Activated T-helper 17 cell treated with anti-CD3 and anti-CD28 coated beads, Interleukin-2, amount 50 U/mL, for 72 hours (primary cell): ENCODE measurements at regions not wholly inside any gene's neighbourhood (a gene's known extent, or its start where the extent isn't known, plus 50 kb on each side); places are given as distances from the start of the nearest gene placed in this dataset.

ENCODE experiments used
- ATAC-seq: fragments of 150-1000 bp; cut with Tn5 transposase; replicated peaks from 2 replicates; pipeline ENCODE4 v1.10.0; 2021; ENCODE audit warnings: mild to moderate bottlenecking, moderate library complexity
- H3K27ac Mint-ChIP-seq: one replicate; pipeline ENCODE4 v1.8.0; 2022; ENCODE audit warnings: mixed read lengths
- H3K27me3 Mint-ChIP-seq: one replicate; pipeline ENCODE4 v1.8.0; 2022; ENCODE audit warnings: mixed read lengths
- H3K36me3 Mint-ChIP-seq: one replicate; pipeline ENCODE4 v1.8.0; 2022; ENCODE audit warnings: low read depth, mild to moderate bottlenecking, mixed read lengths
- H3K4me1 Mint-ChIP-seq: one replicate; pipeline ENCODE4 v1.8.0; 2022; ENCODE audit warnings: mixed read lengths
- H3K4me3 Mint-ChIP-seq: one replicate; pipeline ENCODE4 v1.8.0; 2022; ENCODE audit warnings: mild to moderate bottlenecking, mixed read lengths
- H3K9me3 Mint-ChIP-seq: one replicate; pipeline ENCODE4 v1.8.0; 2022; ENCODE audit warnings: mixed read lengths

DNA sequence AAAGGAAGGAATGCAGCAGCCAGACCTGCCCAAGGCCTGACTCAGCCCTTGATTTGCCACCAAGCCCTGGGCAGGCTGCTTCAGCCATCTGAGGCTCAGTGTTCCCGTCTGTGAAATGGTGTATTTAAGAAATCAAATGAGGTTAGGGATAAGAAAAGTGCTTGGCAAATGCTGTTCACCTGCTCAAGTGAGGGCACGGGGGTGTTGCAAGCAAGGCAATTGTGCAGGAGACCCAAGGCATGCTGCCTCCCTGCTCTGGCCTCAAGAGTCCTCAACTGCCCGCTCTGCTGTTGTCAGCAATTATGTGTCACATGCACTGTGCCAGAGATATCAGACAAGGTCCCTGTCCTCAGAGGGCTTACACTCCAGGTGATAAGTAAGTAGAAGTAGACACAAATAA is 101.8 kb downstream of the TPRA1 start:
- H3K4me1 Mint-ChIP-seq, result peaks cover 4% of the 10 kb centered on the region

DNA sequence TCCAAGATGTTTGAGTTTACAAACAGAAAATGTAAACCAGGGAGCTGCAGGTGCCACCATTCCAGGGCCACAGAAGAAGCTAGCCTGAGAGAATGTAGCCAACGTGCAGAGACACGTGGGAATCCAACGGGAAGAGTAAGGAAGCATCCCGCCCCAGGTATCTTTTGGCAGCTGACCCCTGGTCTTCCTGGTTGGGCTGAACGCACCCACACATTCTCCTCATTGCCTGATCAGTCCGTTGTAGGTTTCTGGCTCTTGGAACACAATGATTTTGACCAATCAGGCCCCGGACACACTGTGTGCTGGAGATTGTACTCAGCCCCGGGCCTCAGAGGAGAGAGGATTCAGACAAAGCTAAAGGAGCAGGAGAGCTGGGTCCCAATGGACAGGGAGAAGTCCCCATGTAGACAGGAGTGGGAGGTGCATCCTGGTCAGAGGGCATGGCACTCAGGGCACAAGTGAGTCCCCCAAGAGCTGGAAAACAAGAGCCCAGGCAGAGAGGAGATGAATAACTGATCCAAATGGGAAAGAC is 102.3 kb downstream of the TPRA1 start:
- no peaks in the 10 kb centered on the region for H3K9me3 Mint-ChIP-seq
- peaks cover 30% of the 10 kb centered on the region for H3K27me3 Mint-ChIP-seq
- no peaks in the 10 kb centered on the region for H3K36me3 Mint-ChIP-seq

More for the DNA sequence above, 101.8 kb downstream of the TPRA1 start:
- Mint-ChIP-seq H3K9me3 (no peaks in the 10 kb centered on the region), H3K4me3 (no peak overlapping the region), H3K36me3 (no peaks in the 10 kb centered on the region), H3K27ac (no peak overlapping the region), H3K27me3 (peaks cover 29% of the 10 kb centered on the region)
- no peak for ATAC-seq

DNA sequence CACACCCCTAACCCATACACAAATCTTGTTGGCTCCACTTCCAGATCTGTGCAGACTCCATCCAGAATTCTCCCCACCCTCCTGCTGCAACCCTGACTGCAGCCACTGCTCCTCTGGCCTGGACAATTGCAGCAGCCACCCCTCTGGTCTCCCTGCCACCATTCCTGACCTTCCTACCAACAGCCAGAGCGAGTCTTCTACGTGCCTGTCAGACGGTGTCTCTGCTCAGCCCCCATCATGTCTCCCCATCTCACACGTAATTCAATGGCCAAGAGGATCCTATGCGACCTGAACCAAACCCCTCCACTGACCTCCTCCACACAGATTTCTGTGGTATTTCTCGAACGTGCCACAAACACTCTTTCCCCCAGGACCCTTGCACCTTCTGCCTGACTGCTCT is 103.3 kb downstream of the TPRA1 start:
- no peak overlapping the region for H3K4me3 Mint-ChIP-seq
- H3K9me3 Mint-ChIP-seq, result no peaks in the 10 kb centered on the region
- peaks cover 4% of the 10 kb centered on the region for H3K4me1 Mint-ChIP-seq
- no peak overlapping the region for H3K27ac Mint-ChIP-seq
- no peaks in the 10 kb centered on the region for H3K36me3 Mint-ChIP-seq
- ATAC-seq, result no peak
- peaks cover 37% of the 10 kb centered on the region for H3K27me3 Mint-ChIP-seq

More for the DNA sequence above, 102.3 kb downstream of the TPRA1 start:
- no peak overlapping the region for H3K27ac Mint-ChIP-seq
- no peak for ATAC-seq
- peaks cover 4% of the 10 kb centered on the region for H3K4me1 Mint-ChIP-seq
- H3K4me3 Mint-ChIP-seq, result no peak overlapping the region

DNA sequence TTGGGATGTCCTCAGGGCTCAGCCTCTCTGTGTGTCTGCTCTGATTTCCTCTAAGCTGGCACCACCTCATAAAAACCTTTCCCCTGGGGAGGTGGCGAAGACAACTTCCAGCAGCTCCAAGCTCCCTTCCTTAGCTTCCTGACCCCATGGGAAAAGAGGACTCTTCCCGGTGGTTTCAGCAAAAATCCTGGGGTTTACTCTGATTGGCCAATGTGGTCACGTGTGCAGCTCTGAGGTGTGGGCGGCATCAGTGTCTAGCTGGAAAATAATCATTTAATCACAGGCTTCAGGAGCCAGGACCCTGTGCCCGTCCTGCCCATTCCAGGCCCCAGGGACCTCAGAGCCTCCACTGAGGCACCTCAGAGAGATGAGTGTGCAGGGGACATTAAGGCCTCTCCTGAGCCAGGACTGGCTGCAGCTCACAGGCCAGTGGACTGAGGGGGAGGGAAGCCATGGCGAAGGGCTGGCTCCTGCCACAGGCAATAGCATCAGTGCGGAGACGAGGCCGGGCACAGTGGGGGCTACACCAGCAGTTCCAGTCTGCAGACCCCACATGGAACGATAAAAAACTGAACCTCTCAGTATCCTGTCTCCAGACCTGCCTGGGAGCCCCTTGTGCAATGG is 104.1 kb downstream of the TPRA1 start:
- peaks cover 4% of the 10 kb centered on the region for H3K4me1 Mint-ChIP-seq
- no peaks in the 10 kb centered on the region for H3K9me3 Mint-ChIP-seq
- H3K27me3 Mint-ChIP-seq, result peaks cover 37% of the 10 kb centered on the region
- no peak overlapping the region for H3K27ac Mint-ChIP-seq
- no peak overlapping the region for H3K4me3 Mint-ChIP-seq
- no peaks in the 10 kb centered on the region for H3K36me3 Mint-ChIP-seq
- no peak for ATAC-seq

DNA sequence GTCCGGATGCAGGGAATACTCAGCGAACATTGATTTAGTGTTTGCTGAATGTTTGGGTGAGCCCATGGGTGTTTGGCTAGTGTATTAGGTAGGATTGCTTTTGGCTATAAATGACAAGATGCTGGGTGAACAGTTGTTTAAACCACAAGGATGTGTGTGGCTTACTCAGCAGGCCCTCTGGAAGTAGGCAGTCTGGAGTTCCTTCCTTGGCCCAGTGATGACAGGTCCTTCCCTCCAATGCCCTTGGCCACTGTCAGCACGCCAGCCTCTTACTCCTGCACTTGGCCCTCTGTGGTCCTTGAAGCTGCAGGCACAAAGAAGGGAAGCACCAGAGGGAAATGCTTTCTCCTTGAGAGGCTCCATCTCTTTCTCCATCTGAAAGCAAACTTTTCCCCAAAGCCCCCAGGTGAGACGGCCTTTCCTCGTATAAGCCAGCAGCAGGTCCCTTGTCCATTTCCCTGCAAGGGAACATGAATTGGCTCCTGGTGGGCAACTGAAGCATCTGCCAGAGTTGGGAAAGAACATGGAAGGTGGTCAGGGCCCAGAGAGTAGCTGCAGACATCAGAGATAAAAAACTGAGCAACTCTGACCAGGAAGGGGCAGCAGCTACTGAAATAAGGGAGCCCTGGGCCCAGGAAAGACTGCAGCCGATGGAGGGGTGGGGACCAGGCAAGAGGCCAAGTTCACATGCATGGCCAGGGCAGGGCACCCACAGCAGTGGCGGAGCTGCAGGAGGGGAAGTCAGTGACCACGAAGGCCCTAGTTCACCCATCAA is 105.0 kb downstream of the TPRA1 start:
- peak overlapping the region; percentile 49 for H3K27ac Mint-ChIP-seq
- H3K4me3 Mint-ChIP-seq, result no peak overlapping the region
- H3K36me3 Mint-ChIP-seq, result no peaks in the 10 kb centered on the region
- peaks cover 34% of the 10 kb centered on the region for H3K27me3 Mint-ChIP-seq
- peaks cover 4% of the 10 kb centered on the region for H3K4me1 Mint-ChIP-seq
- ATAC-seq, result no peak
- H3K9me3 Mint-ChIP-seq, result no peaks in the 10 kb centered on the region

DNA sequence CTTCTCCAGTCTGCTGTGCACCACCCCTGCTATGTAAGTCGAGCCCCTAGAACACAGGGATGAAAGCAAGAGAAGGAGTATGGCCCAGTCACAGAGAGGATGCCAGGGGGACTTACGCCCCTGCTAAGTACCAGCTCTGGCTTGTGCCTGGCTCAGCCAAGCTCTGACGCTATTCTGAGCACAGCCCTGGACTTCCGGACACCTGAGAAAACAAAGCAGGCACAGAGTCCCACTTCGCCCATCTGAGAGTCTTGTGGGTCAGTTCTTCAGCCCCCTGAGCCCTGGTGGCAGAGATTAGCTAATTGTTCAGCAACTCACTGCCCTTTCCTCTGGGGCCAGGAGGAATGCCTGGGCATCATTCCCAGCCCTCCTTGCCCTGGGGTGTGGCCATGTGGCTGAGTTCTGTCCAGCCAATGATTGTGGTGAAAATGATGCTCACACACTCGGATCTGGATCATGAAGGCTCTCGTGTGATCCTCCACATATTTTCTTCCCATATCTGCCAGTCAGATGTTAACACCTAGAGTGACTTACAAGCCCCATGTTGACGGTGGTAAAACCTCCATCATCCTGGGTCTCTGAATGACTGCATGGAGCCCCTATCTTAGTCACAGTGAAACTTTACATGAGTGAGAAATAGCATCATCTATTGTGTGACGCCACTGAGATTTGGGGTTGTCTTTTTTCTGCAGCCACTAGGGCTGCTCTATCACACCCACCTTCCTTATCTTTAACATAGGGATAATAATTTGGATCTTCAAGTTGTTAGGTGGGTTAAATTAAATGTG is 105.7 kb downstream of the TPRA1 start:
- Mint-ChIP-seq H3K27me3 (peaks cover 34% of the 10 kb centered on the region), H3K36me3 (no peaks in the 10 kb centered on the region), H3K4me3 (no peak overlapping the region), H3K4me1 (peaks cover 4% of the 10 kb centered on the region), H3K9me3 (no peaks in the 10 kb centered on the region), H3K27ac (peak overlapping the region; percentile 49)
- peak; percentile 81 for ATAC-seq

DNA sequence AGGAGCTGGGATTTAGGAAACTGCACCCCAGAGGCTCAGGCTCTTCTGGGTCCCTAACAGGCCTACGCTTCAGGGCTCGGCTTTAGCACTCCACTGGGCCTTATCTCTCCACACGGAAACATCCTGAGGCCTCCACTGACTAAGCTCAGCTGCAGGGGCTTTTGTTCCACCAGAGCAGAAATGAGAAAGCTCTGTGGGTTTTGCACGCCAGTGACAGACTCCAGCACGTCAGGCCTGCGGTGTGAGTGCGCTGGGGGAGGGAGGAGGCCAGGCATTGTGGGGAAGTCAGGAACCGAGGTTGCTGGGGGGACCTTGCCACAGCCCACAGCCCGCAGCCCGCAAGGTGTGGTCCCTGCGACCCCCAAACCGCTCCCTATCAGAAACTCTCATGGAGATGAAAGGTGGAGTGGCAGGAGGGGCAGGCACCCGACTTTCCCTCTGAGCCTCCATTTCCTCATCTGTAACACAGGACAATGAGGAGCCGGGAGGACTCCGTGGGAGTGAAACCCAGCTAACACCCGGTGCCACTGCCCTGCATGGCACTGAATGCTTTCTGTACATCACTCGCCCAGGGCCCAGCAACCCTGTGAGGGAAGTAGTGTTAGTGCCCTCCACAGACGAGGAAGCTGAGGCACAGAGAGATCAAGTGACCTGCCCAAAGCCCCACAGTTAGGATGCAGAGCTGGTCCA is 106.5 kb downstream of the TPRA1 start:
- H3K9me3 Mint-ChIP-seq, result no peaks in the 10 kb centered on the region
- peak overlapping the region; percentile 58 for H3K27ac Mint-ChIP-seq
- peaks cover 30% of the 10 kb centered on the region for H3K27me3 Mint-ChIP-seq
- peaks cover 4% of the 10 kb centered on the region for H3K4me1 Mint-ChIP-seq
- H3K36me3 Mint-ChIP-seq, result no peaks in the 10 kb centered on the region
- ATAC-seq, result peak; percentile 71
- H3K4me3 Mint-ChIP-seq, result no peak overlapping the region

DNA sequence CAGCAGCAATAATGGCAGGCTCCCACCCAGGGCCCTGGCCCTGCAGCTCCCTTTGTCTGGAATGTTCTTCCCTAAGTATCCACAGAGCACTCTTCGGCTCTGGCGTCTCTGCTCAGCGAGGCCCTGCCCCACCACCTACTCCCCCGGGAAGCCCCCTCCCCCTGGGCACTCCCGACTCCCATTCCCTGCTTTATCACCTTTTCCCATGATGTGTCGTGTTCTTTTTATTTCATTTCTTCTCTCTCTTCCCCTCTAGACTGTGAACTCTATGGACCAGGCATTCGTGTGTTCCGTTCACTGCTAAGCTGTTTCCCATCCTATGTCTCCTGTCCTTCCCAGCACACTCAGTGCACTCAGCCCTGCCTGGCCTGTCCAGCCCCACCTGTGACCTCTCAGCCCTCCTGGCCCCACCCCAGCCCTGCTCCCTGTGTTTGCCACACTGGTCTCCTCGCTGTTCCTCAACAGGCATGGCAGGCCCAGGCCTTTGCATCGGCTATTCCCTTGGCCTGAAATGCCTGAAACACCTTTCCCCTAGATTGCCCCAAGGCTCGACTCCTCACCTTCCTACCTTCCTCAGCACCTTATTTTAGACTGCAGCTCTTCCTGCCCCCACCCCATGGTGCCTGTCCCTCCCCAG is 107.4 kb downstream of the TPRA1 start:
- no peaks in the 10 kb centered on the region for H3K9me3 Mint-ChIP-seq
- peaks cover 4% of the 10 kb centered on the region for H3K4me1 Mint-ChIP-seq
- no peak overlapping the region for H3K4me3 Mint-ChIP-seq
- peaks cover 27% of the 10 kb centered on the region for H3K27me3 Mint-ChIP-seq
- ATAC-seq, result no peak
- no peaks in the 10 kb centered on the region for H3K36me3 Mint-ChIP-seq
- H3K27ac Mint-ChIP-seq, result peak overlapping the region; percentile 58

DNA sequence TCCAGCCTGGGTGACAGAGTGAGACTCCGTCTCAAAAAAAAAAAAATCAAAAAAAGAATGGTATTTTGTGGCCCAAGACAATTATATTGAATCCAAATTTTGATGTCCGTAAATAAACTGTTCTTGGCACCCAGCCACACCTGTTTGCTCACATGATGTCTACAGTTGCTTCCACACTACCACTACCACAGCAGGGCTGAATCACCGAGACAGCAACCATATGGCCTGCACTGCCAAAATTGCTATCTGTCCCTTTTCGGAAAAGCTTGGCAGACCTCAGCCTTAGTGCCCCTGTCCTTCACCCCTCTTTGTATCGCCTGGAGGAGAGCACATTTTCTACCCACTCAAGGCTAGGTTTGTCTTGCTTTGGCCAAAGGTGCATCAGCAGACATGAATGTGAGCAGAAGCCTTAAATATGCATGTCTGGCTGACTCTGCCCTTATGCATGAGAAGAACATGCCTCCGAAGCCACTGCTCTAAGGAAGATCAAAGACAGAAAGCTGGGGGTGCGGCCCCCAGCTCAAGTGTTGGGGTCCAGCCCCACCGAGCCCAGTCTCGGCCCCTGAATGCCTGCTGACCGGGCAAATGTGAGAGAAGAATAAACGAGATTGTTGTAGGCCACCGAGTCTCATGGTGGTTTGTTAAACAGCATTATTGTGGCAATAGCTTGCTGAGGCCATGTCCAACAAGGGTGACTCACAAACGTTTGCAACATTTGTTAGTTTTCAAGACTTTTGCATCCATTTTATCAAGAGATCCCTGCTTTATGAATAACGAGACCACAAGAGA is 108.1 kb downstream of the TPRA1 start:
- H3K27me3 Mint-ChIP-seq, result peaks cover 24% of the 10 kb centered on the region
- no peaks in the 10 kb centered on the region for H3K9me3 Mint-ChIP-seq

DNA sequence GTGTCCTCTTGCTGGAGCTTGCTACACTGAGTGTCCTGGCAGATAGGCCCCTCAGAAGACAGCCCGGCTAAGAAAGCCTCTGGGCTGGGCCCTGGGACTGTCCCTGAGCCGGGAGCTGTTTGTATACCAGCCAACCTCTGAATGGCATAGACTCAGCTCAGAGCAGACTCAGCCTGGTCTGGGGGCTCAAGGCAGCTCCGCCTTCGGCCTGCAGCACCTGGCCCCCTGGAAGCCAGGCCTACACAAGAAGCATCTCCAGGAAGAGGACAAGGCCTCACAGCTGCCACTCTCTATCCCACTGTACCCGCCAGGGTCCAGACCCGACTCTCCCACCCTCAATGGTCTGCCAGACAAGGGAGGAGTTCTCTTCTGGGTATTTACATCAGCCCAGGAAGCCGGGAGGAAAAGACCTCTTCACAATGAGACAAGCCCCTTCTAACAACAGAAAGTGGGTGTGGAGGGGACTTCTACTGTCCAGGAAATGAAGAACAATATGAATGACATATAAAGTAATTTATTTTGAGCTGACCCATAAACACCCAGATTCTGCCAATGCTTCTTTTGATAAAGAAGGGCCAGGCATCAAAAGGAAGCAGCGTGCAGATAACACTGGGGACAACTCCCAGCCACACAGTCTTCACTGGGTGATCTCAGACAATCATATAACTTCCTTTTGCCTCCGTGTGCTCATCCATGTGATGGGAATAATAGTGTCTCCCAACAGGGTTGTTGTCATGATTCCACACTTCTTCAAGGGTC is 110.2 kb downstream of the TPRA1 start:
- peaks cover 29% of the 10 kb centered on the region for H3K27me3 Mint-ChIP-seq
- no peak for ATAC-seq
- no peak overlapping the region for H3K27ac Mint-ChIP-seq
- H3K4me3 Mint-ChIP-seq, result no peak overlapping the region
- H3K9me3 Mint-ChIP-seq, result no peaks in the 10 kb centered on the region
- H3K4me1 Mint-ChIP-seq, result peaks cover 4% of the 10 kb centered on the region
- H3K36me3 Mint-ChIP-seq, result no peaks in the 10 kb centered on the region

More for the DNA sequence above, 108.1 kb downstream of the TPRA1 start:
- Mint-ChIP-seq H3K36me3 (no peaks in the 10 kb centered on the region), H3K4me1 (peaks cover 4% of the 10 kb centered on the region), H3K4me3 (no peak overlapping the region), H3K27ac (peak overlapping the region; percentile 58)
- ATAC-seq, result no peak

DNA sequence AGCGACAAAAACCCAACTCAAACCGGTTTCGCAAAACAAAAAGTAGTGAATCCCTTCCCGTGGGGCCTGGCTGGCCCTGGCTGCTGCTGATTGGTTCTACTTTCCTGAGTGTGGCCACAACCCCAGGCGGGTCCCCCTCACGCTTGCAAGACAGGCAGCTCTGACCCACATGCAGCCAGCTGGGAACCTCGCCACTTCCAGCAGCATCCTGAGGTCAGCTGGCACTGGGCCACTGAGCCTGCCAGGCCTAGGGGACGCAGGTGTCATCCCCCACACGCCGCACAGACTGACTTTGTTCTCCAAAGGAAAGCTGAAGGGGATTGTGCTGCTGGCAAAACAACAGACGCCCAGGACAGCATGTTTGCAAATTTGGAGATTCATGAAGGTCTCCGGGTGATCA is 111.1 kb downstream of the TPRA1 start:
- Mint-ChIP-seq H3K9me3 (no peaks in the 10 kb centered on the region), H3K4me1 (no peaks in the 10 kb centered on the region), H3K27ac (no peak overlapping the region), H3K4me3 (no peak overlapping the region), H3K36me3 (no peaks in the 10 kb centered on the region), H3K27me3 (peaks cover 27% of the 10 kb centered on the region)
- no peak for ATAC-seq

DNA sequence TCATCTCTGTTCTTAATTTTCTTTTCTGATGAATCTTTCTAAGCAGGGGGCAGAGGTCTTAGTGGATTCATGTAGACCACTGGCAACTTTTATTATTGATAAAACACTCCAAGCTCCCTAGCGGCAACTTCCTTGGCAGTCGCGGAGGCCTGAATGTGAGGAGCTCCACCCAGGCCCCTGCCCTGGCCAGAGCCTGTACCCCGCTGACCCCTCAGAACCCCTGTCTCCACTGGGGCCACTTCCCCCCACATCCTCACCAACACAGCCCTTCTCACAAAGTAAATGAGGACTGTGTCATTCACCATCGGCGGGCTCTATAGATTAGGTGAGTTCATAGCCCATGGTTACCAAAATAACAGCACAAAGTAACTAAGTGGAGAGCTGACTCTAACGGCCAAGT is 111.6 kb downstream of the TPRA1 start:
- H3K4me1 Mint-ChIP-seq, result no peaks in the 10 kb centered on the region
- no peak overlapping the region for H3K27ac Mint-ChIP-seq
- no peak for ATAC-seq
- no peaks in the 10 kb centered on the region for H3K36me3 Mint-ChIP-seq
- no peak overlapping the region for H3K4me3 Mint-ChIP-seq
- peaks cover 33% of the 10 kb centered on the region for H3K27me3 Mint-ChIP-seq
- H3K9me3 Mint-ChIP-seq, result no peaks in the 10 kb centered on the region

DNA sequence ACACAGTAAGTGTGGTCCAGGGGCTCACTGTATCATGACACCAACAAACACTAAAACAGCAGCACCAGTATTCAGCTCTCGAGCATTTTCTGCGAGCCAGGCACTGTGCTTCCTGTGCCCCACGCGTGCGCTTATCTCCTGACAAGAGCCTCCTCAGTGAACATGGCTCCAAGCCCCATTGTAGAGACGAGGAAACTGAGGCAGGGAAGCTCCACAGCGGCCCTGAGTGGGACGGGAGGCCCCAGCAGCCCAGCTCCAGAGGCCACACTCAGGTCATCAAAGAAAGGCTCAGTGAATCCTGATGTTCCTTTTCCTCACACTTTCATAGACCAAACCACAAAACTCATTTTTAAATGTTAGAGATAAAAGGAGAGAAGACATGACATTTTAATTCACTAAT is 113.1 kb downstream of the TPRA1 start:
- H3K36me3 Mint-ChIP-seq, result no peaks in the 10 kb centered on the region
- H3K27me3 Mint-ChIP-seq, result peaks cover 22% of the 10 kb centered on the region
- no peaks in the 10 kb centered on the region for H3K9me3 Mint-ChIP-seq
- no peak overlapping the region for H3K27ac Mint-ChIP-seq
- no peaks in the 10 kb centered on the region for H3K4me1 Mint-ChIP-seq
- H3K4me3 Mint-ChIP-seq, result no peak overlapping the region
- no peak for ATAC-seq
